ENCODE measurements at regions not wholly inside any gene's neighbourhood (a gene's known extent, or its start where the extent isn't known, plus 50 kb on each side); places are given as distances from the start of the nearest gene placed in this dataset.

- Histone ChIP-seq H3K79me2 (ENCODE audit: insufficient read depth, low read length) (no peaks in the 10 kb centered on the region), H3K27ac (ENCODE audit: low read length) (no peak overlapping the region), H3K4me2 (ENCODE audit: insufficient read depth, low read length) (no peak overlapping the region), H3K4me3 (ENCODE audit: low read depth in 1 of 2, low read length in 2 of 2) (no peak overlapping the region), H3K4me1 (ENCODE audit: insufficient read depth, low read length) (no peaks in the 10 kb centered on the region), H3K36me3 (ENCODE audit: insufficient read depth, low read length) (no peaks in the 10 kb centered on the region), H2AFZ (ENCODE audit: low read depth, low read length) (no peak overlapping the region), H4K20me1 (ENCODE audit: insufficient read depth, low read length) (no peaks in the 10 kb centered on the region), H3K27me3 (ENCODE audit: insufficient read depth, low read length, poor library complexity) (peaks cover 4% of the 10 kb centered on the region), H3K9ac (ENCODE audit: low read depth, low read length) (no peak overlapping the region), H3K9me3 (ENCODE audit: insufficient read depth, low read length, severe bottlenecking) (no peaks in the 10 kb centered on the region)
- DNase-seq (no peak), ATAC-seq (ENCODE audit: insufficient read depth, low read depth) (no peak)
- TF ChIP-seq, protein P1, sequence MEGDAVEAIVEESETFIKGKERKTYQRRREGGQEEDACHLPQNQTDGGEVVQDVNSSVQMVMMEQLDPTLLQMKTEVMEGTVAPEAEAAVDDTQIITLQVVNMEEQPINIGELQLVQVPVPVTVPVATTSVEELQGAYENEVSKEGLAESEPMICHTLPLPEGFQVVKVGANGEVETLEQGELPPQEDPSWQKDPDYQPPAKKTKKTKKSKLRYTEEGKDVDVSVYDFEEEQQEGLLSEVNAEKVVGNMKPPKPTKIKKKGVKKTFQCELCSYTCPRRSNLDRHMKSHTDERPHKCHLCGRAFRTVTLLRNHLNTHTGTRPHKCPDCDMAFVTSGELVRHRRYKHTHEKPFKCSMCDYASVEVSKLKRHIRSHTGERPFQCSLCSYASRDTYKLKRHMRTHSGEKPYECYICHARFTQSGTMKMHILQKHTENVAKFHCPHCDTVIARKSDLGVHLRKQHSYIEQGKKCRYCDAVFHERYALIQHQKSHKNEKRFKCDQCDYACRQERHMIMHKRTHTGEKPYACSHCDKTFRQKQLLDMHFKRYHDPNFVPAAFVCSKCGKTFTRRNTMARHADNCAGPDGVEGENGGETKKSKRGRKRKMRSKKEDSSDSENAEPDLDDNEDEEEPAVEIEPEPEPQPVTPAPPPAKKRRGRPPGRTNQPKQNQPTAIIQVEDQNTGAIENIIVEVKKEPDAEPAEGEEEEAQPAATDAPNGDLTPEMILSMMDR (IDR thresholded peaks at IDR 0.05; ENCODE audit: borderline replicate concordance, extremely low read depth, low read length, poor library complexity, severe bottlenecking): no peak
- no peak for TF ChIP-seq EZH2 (IDR thresholded peaks at IDR 0.05; ENCODE audit: borderline replicate concordance, low read depth, low read length, severe bottlenecking)
These were observed 80.8 kb downstream of the ZNF467 start for GRCh38 chr7:149692557-149692982.

GRCh38 chr7:149692056-149692455 lies 81.3 kb downstream of the ZNF467 start:
- peaks cover 4% of the 10 kb centered on the region for H3K27me3 ChIP-seq (ENCODE audit: insufficient read depth, low read length, poor library complexity)
- H4K20me1 ChIP-seq (ENCODE audit: insufficient read depth, low read length): no peaks in the 10 kb centered on the region
- H3K9me3 ChIP-seq (ENCODE audit: insufficient read depth, low read length, severe bottlenecking): no peaks in the 10 kb centered on the region
- no peak overlapping the region for H3K4me2 ChIP-seq (ENCODE audit: insufficient read depth, low read length)
- ATAC-seq (ENCODE audit: insufficient read depth, low read depth): no peak
- no peak for TF ChIP-seq EZH2 (IDR thresholded peaks at IDR 0.05; ENCODE audit: borderline replicate concordance, low read depth, low read length, severe bottlenecking)
- no peak overlapping the region for H2AFZ ChIP-seq (ENCODE audit: low read depth, low read length)
- no peak overlapping the region for H3K4me3 ChIP-seq (ENCODE audit: low read depth in 1 of 2, low read length in 2 of 2)
- H3K79me2 ChIP-seq (ENCODE audit: insufficient read depth, low read length): no peaks in the 10 kb centered on the region
- H3K4me1 ChIP-seq (ENCODE audit: insufficient read depth, low read length): no peaks in the 10 kb centered on the region
- no peak overlapping the region for H3K9ac ChIP-seq (ENCODE audit: low read depth, low read length)
- no peak overlapping the region for H3K27ac ChIP-seq (ENCODE audit: low read length)
- no peak for DNase-seq
- no peaks in the 10 kb centered on the region for H3K36me3 ChIP-seq (ENCODE audit: insufficient read depth, low read length)

GRCh38 chr7:149690688-149691446 lies 82.5 kb downstream of the ZNF467 start:
- no peak overlapping the region for H2AFZ ChIP-seq (ENCODE audit: low read depth, low read length)
- no peak overlapping the region for H3K27ac ChIP-seq (ENCODE audit: low read length)
- H3K9ac ChIP-seq (ENCODE audit: low read depth, low read length): no peak overlapping the region
- ATAC-seq (ENCODE audit: insufficient read depth, low read depth) (no peak), DNase-seq (no peak)
- no peaks in the 10 kb centered on the region for H3K9me3 ChIP-seq (ENCODE audit: insufficient read depth, low read length, severe bottlenecking)
- TF ChIP-seq, protein P1 (IDR thresholded peaks at IDR 0.05; ENCODE audit: borderline replicate concordance, extremely low read depth, low read length, poor library complexity, severe bottlenecking): no peak
- no peak for TF ChIP-seq EZH2 (IDR thresholded peaks at IDR 0.05; ENCODE audit: borderline replicate concordance, low read depth, low read length, severe bottlenecking)
- no peaks in the 10 kb centered on the region for H3K4me1 ChIP-seq (ENCODE audit: insufficient read depth, low read length)
- no peak overlapping the region for H3K4me3 ChIP-seq (ENCODE audit: low read depth in 1 of 2, low read length in 2 of 2)
- H3K4me2 ChIP-seq (ENCODE audit: insufficient read depth, low read length): no peak overlapping the region
- no peaks in the 10 kb centered on the region for H3K79me2 ChIP-seq (ENCODE audit: insufficient read depth, low read length)
- no peaks in the 10 kb centered on the region for H3K36me3 ChIP-seq (ENCODE audit: insufficient read depth, low read length)
- peaks cover 4% of the 10 kb centered on the region for H3K27me3 ChIP-seq (ENCODE audit: insufficient read depth, low read length, poor library complexity)
- no peaks in the 10 kb centered on the region for H4K20me1 ChIP-seq (ENCODE audit: insufficient read depth, low read length)

DNA sequence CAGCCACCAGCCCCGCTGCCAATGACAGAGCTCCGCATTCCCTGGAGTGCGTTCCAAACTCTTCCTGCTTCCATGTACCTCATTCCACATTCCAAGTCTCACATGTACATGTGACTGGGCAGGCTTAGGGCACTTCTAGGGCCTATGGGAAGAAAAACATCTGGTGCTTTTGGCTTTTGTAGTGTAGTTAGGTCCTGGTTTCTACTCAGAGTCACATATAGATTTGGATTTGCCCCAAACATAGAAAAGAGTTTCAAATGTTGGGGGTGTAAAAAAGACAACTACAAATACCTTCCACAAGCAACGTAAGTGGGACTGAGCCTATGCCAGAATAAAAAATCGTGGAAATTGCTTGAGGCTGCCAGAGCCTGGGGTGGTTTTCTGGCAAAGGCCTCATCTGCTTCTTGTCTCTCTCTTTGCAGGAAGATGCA lies 84.1 kb downstream of the ZNF467 start:
- DNase-seq (no peak), ATAC-seq (ENCODE audit: insufficient read depth, low read depth) (no peak)
- Histone ChIP-seq H3K9ac (ENCODE audit: low read depth, low read length) (no peak overlapping the region), H4K20me1 (ENCODE audit: insufficient read depth, low read length) (no peaks in the 10 kb centered on the region), H3K27me3 (ENCODE audit: insufficient read depth, low read length, poor library complexity) (peaks cover 7% of the 10 kb centered on the region), H3K36me3 (ENCODE audit: insufficient read depth, low read length) (no peaks in the 10 kb centered on the region), H3K4me1 (ENCODE audit: insufficient read depth, low read length) (no peaks in the 10 kb centered on the region), H3K4me3 (ENCODE audit: low read depth in 1 of 2, low read length in 2 of 2) (no peak overlapping the region), H3K79me2 (ENCODE audit: insufficient read depth, low read length) (no peaks in the 10 kb centered on the region), H3K9me3 (ENCODE audit: insufficient read depth, low read length, severe bottlenecking) (no peaks in the 10 kb centered on the region), H2AFZ (ENCODE audit: low read depth, low read length) (no peak overlapping the region), H3K4me2 (ENCODE audit: insufficient read depth, low read length) (no peak overlapping the region), H3K27ac (ENCODE audit: low read length) (no peak overlapping the region)
- TF ChIP-seq, protein P1 (IDR thresholded peaks at IDR 0.05; ENCODE audit: borderline replicate concordance, extremely low read depth, low read length, poor library complexity, severe bottlenecking): no peak
- no peak for TF ChIP-seq EZH2 (IDR thresholded peaks at IDR 0.05; ENCODE audit: borderline replicate concordance, low read depth, low read length, severe bottlenecking)

All from DND-41 (cell line).